Stimulated activated CD8-positive, alpha-beta memory T cell treated with anti-CD3 and anti-CD28 coated beads, Interleukin-7, amount 100 ng/mL, for 1 hour (primary cell): ENCODE measurements at regions not wholly inside any gene's neighbourhood (a gene's known extent, or its start where the extent isn't known, plus 50 kb on each side); places are given as distances from the start of the nearest gene placed in this dataset.
"Not testable (repeated sequence)": the region's sequence is repeated elsewhere in the genome, so short reads cannot be mapped to it uniquely, and the experiment has no call there.

Experiments
- DNase-seq, 2 donors: peaks; one replicate each; pipeline ENCODE4 v3.0.0-alpha.2; 2020; ENCODE audit warnings: low read depth in 2 of 2

DNA sequence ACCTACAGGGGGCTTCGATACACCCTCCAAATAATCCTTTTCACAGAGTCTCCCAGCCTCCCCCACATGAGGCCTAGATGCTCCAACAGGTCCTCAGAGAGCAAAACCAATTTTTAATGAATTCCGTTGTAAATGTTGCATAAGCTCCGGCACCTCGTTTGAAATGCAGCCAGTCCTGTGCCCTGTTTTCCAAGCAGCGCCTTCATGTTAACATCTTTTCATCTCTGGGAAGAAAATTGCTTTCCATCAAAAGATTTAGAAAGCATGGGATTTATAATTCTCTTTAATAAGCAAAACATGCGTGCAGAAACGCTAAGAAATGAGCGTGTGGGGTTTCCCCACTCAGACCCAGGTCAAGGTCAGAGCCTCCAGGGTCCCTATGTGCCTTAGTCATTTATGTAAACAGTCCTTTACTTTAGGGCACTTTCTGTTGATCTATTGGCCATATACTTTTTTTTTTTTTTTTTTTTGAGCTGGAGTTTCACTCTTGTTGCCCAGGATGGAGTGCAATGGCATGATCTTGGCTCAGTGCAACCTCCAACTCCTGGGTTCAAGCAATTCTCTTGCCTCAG lies 177.5 kb upstream of the S1PR3 start:
- no peak for DNase-seq

- no peak for DNase-seq
These were observed 176.7 kb upstream of the S1PR3 start for GRCh38 chr9:88814577-88814976.

- DNase-seq, result no peak
These were observed 175.1 kb upstream of the S1PR3 start for GRCh38 chr9:88816141-88816540.

- no peak for DNase-seq
These were observed 174.7 kb upstream of the S1PR3 start for GRCh38 chr9:88816591-88816990.

DNA sequence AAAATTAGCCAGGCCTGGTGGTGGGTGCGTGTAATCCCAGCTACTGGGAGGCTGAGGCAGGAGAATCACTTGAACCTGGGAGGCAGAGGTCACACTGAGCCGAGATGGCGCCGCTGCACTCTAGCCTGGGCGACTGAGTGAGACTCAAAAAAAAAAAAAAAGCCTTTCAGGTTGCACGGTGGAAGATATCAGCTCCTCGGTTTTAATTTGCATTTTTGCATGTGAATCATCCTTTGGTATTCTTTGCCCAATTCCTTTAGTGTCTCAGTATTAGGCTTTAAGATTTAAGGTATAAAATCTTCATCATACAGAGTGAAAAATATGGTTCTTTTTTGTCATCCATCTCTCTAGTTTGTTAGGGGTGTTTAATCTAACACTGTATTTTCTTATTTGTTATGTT lies 173.6 kb upstream of the S1PR3 start:
- no peak for DNase-seq

DNA sequence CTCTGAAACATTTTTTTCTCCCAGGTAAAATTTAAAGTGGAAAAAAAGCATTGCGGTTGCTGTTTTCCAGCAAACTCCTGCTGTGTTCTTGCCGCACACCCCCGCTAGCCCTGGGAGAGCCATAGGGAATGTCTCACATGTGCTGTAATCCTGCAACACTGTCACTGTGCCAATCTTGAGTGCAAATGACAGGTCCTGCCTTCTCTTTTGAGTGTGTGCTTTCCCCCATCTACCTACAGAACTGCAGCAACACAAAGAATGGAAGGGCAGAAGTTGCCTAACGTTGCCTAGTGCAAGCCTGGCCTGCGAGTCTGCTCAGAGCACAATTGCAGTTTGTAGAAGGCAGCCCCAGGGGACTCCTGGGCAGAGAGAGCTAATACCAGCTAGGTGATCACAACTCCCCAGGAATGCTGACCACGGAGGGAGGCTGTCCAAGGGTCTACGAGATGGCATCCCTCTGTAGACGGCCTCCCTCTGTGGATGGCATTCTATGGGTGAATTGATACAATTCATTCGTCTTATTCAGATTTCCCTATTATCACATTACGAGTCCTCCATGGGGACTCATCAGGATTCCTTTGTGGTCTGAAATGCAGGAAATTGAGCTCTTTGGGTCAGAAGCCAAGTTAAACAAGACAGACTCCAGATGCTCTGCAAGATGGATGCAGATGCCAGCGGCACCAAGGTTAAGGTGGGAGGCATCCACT lies 172.6 kb upstream of the S1PR3 start:
- DNase-seq, result no peak

DNA sequence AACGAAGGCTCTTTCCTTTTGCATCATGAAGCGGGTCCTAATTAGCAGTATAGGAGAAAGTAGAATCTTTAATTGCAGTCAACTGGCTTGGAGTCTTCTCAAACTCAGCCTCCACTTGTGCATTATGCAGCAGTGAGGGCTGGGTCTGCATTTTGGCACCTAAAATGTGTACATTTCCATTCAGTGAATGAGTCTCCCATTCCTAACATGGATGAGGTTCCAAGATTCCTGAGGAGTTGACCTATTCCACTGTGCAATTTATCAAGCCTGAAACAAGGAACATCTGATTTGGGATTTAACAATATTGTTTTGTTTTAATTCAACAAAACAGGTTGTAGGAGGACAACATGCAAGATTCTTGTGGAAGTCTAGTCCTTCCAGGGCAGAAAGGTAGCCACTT lies 171.8 kb upstream of the S1PR3 start:
- no peak for DNase-seq

GRCh38 chr9:88820055-88820454 lies 171.2 kb upstream of the S1PR3 start:
- no peak for DNase-seq

- DNase-seq, result no peak
These were observed 170.1 kb upstream of the S1PR3 start for GRCh38 chr9:88821033-88821745.

GRCh38 chr9:88821746-88822106 lies 169.5 kb upstream of the S1PR3 start:
- DNase-seq, result no peak

GRCh38 chr9:88824711-88825110 lies 166.6 kb upstream of the S1PR3 start:
- DNase-seq, result no peak

DNA sequence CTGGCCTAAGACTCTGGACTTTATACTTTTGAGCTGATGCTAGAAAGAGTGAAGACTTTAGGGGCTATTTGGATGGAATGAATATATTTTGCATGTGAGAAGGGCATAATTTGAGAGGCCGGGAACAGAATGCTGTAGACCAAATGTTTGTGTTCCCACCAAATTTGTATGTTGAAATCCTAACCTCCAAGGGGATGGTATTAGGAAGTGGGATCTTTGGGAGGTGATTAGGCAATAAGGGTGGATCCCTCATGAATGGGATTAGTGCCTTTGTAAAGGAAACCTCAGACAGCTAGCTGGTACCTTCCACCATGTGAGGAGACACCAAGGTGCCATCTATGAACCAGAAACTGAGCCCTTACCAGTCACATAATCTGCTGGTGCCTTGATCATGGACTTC lies 165.1 kb upstream of the S1PR3 start:
- DNase-seq, result no peak

DNA sequence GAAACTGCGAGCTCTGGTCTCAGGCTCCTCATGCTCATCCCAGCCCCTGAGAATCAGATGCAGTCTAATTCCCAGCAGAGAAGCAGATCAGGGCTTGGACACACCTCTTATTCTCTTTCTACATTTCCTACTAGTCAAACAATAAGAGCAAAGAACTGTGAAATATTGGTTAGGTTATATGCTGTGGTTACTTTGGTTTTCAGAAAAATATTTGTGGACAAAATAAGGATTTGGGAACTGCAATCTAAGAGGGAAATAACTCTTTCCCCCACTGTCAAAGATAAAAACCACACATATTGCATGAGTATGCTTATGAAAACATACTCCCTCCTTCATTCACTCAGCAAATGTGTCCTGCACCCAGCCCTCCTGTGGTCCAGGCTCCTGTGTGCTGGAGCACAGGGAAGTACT lies 164.5 kb upstream of the S1PR3 start:
- DNase-seq, result no peak

DNA sequence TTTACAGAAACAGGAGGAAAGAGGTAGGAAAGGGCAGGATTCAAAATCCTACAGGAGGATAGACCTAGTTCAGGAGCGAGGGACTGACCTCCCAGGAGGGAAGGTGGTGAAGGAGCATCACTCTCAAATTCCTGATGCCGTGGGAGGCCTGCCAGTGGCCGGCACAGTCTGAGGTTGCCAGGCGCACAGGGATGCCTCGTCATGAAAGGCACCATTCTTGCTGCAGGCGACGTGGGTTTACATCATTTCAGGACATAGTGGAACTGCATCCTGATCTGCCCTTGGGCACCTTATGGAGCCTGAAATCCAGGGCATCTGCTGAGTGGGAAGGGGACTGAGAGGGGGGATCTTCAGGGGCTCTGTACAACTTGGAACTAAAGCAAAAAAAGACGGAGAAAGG lies 163.2 kb upstream of the S1PR3 start:
- no peak for DNase-seq

DNA sequence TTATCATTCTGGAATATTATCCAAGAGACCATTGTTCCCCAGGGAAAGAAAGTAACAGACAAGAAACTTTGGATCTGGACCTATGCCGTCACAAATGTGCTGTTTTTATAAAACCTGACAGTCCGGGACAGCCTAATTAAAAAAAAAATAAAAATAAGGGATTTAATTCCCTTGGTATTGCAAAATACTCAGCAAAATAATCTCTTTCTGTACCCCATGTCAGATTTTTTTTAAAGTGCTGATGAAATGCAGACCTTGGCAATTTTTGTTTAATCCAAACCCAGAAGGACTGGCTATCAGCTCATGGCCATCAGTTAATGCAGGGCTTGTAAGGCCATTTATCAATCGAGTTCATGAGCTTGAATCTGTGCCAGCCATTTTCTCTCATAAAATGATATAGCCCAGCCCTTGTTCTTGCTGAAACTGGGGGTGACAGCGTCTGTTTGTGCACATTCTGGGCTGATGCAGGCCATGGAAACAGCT lies 162.7 kb upstream of the S1PR3 start:
- DNase-seq, result no peak

DNA sequence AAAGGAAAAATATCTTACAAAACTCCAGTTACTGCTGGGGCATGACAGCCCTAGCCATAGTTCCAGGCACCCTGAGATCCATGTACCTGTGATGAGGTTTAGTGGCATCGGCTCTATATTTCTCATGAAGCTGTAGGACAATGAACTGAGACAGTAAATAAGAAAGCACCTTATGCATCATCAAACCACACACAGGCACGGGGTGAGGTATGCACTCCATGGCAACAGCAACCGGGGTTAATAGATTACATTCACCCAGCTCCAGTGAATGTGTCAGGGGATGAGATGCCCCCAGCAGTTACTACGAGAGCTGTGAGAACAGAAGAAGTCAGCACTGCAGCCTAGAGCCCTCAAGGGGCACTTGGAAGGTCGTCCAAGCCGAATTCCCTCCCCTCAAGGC lies 162.0 kb upstream of the S1PR3 start:
- no peak for DNase-seq

DNA sequence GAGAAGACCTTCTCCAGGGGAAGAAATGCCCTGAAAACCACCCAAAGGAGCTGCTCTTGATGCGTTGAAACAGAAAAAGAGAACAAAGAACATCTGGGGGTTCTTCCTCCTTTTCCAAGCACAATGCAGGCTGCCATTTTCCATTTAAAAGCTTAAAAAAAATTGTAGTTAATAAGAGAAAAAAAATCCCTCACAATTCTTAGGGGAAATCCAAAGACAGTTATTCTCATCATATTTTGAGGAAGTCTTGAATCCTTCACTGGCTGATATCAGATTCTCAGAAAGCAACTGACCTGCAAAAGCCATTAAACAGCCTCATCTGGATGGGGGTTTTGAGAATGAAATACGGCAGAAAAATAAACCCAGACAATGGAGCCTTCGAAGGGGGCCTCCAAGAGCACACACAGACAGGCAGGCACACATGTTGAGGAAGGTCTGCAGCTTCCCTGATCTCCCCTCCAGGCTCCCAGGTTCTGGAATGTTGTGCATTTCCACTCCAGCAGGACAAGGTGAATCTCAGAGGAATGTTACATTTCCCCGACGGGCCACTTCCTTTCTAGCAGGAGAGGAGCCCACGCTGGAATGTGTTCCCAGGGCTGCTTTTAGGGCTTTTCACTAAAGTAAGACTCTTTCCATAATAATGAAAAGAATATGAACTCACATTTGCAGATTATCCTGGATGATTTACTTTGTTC lies 159.4 kb upstream of the S1PR3 start:
- DNase-seq, result no peak

DNA sequence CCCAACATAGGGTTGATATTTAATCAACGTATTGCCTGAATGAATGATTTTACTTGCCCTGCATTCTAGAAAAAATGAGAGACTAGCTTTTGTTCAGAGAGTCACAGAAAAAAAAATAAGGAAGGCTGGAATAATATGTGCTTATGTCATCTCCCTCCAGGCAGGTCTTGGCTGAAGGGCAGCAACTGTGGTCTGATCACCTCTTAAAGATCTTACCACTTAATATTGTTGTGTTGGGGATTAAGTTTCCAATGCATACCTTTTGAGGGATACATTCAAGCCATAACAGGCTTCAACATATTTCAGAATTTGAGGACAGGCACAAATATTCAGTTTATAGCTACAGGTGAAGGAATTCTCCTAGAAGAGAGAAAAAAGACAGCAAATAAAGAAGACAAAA lies 157.3 kb upstream of the S1PR3 start:
- no peak for DNase-seq

DNA sequence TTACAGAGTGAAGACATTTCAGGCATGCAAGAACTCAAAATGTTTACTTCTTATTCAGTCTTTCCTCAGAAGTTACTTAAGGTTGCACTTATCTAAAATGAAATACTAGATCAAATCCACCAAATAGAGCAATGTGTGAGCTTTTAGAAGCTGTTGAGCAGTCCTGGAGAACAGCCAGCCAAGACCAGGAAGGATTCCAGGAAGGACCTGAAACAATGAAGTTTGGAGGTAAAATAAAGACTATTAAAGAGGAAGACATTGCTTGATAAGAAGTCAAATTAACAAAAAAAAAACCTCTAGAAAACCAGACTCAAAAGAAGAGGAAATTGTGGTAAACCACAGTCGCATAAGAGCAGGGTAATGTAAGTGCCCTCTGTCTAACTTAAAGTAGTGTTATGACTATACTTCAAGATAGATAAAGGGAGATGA lies 156.2 kb upstream of the S1PR3 start:
- no peak for DNase-seq

GRCh38 chr9:88835772-88836171 lies 155.5 kb upstream of the S1PR3 start:
- no peak for DNase-seq

DNA sequence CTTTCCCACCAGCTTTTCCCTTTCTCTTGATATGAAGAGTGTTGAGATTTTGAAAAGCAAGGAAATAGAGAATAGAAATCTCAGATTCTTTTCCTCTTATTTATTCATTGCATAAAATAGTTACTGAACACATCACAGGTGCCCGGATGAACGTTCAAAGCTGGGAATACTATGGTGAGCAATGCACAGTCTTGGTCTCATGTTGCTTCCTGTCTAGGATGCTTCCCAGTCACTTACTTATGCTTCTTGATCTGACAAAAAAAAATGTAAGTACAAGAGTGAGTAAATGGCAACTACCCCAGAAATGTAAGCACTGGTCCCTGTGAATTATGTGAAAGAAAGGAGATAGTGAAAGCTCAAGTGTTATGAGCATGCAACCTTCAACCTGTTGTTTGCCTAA lies 153.5 kb upstream of the S1PR3 start:
- no peak for DNase-seq

GRCh38 chr9:88849878-88850277 lies 141.4 kb upstream of the S1PR3 start:
- not testable (repeated sequence) for DNase-seq

DNA sequence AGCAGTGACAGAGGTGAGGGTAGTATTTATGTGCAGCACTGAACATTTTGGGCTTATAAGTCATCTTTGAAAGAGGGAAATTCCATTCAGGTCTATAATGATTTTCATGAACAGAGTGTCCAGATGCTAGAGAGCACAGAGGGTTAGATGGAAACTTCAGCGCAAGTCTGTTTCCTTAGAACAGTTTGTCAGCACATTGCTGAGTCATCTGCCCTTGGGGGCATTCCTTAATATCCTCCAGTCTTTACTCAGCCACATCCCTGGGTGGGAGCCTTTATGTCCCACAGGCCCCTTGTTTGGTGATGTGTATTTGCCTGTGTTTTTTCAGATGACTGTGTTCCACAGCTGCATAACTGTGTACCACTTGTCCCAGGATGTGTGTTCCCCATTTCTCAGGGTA lies 138.5 kb upstream of the S1PR3 start:
- no peak for DNase-seq
